Fibroblast of lung (primary cell): ENCODE measurements at regions not wholly inside any gene's neighbourhood (a gene's known extent, or its start where the extent isn't known, plus 50 kb on each side); places are given as distances from the start of the nearest gene placed in this dataset.

Experiments used
- DNase-seq, 2 donors: peaks; one replicate each; pipeline versions ENCODE4 v3.0.0 to v3.0.0-alpha.2; 2010; ENCODE audit warnings: low read depth in 2 of 2
- H2AFZ ChIP-seq: 2 replicates; pipeline ENCODE4 v1.5.1; 2012; ENCODE audit warnings: low read length, control low read depth, inconsistent platforms
- H3K27ac ChIP-seq: 2 replicates; pipeline ENCODE4 v1.5.1; 2011; ENCODE audit warnings: low read length, control low read depth; ENCODE audit not compliant: insufficient read depth
- H3K27me3 ChIP-seq: 2 replicates; pipeline ENCODE4 v1.5.1; 2011; ENCODE audit warnings: mild to moderate bottlenecking, low read length; ENCODE audit not compliant: control insufficient read depth, insufficient read depth
- H3K36me3 ChIP-seq: 2 replicates; pipeline ENCODE4 v1.5.1; 2011; ENCODE audit warnings: low read length; ENCODE audit not compliant: control insufficient read depth, insufficient read depth
- H3K4me1 ChIP-seq: 2 replicates; pipeline ENCODE4 v1.5.1; 2011; ENCODE audit warnings: low read length; ENCODE audit not compliant: control insufficient read depth, insufficient read depth; ENCODE audit errors: extremely low read depth
- H3K4me2 ChIP-seq: 2 replicates; pipeline ENCODE4 v1.5.1; 2011; ENCODE audit warnings: low read length, control low read depth; ENCODE audit not compliant: insufficient read depth; ENCODE audit errors: extremely low read depth
- H3K4me3 ChIP-seq, 4 experiments: fragments of 200-600 bp in 1 of 4; sonication (generic) in 1 of 4; replicated peaks in 1 of 4; 2 replicates each; pipeline ENCODE4 v1.5.1; 2011 to 2016; ENCODE audit warnings: low read length in 4 of 4, low read depth in 3 of 4, mild to moderate bottlenecking in 3 of 4, control low read depth in 2 of 4, inconsistent platforms in 1 of 4, mixed read lengths in 1 of 4; ENCODE audit not compliant: insufficient read depth in 1 of 4; ENCODE audit errors: control extremely low read depth in 1 of 4
- H3K79me2 ChIP-seq: 2 replicates; pipeline ENCODE4 v1.5.1; 2012; ENCODE audit warnings: mild to moderate bottlenecking, low read length, inconsistent platforms; ENCODE audit not compliant: control insufficient read depth, insufficient read depth
- H3K9ac ChIP-seq: 2 replicates; pipeline ENCODE4 v1.5.1; 2011; ENCODE audit warnings: mild to moderate bottlenecking, low read length, control low read depth; ENCODE audit not compliant: insufficient read depth
- H3K9me3 ChIP-seq: 2 replicates; pipeline ENCODE4 v1.5.1; 2012; ENCODE audit warnings: low read depth, low read length; ENCODE audit not compliant: control insufficient read depth, insufficient read depth
- H4K20me1 ChIP-seq: 2 replicates; pipeline ENCODE4 v1.5.1; 2011; ENCODE audit warnings: low read length; ENCODE audit not compliant: control insufficient read depth, insufficient read depth; ENCODE audit errors: extremely low read depth
- EZH2 ChIP-seq: IDR thresholded peaks from 2 replicates; pipeline ENCODE4 v1.5.1; 2012; ENCODE audit warnings: low read length, control low read depth, mild to moderate bottlenecking; ENCODE audit errors: missing control alignments
- TF ChIP-seq, protein P1 (sequence below), 2 donors: IDR thresholded peaks in 1 of 2; conservative IDR thresholded peaks in 1 of 2; 1 replicate in 1 of 2; 2 replicates in 1 of 2; pipeline ENCODE4 v1.5.1; 2011 to 2012; ENCODE audit warnings: low read length in 2 of 2, control low read depth in 1 of 2, inconsistent platforms in 1 of 2, low read depth in 1 of 2, mild to moderate bottlenecking in 1 of 2

GRCh38 chr6:79410806-79411205 is 126.4 kb downstream of the LCA5 start:
- Histone ChIP-seq H4K20me1 (no peaks in the 10 kb centered on the region), H3K9me3 (no peaks in the 10 kb centered on the region), H3K9ac (no peak overlapping the region), H3K79me2 (no peaks in the 10 kb centered on the region), H3K27me3 (no peaks in the 10 kb centered on the region), H3K36me3 (no peaks in the 10 kb centered on the region), H3K27ac (no peak overlapping the region), H3K4me1 (no peaks in the 10 kb centered on the region), H3K4me2 (no peak overlapping the region), H2AFZ (no peak overlapping the region), H3K4me3 (no peak overlapping the region)
- no peak for DNase-seq
- TF ChIP-seq, protein P1, sequence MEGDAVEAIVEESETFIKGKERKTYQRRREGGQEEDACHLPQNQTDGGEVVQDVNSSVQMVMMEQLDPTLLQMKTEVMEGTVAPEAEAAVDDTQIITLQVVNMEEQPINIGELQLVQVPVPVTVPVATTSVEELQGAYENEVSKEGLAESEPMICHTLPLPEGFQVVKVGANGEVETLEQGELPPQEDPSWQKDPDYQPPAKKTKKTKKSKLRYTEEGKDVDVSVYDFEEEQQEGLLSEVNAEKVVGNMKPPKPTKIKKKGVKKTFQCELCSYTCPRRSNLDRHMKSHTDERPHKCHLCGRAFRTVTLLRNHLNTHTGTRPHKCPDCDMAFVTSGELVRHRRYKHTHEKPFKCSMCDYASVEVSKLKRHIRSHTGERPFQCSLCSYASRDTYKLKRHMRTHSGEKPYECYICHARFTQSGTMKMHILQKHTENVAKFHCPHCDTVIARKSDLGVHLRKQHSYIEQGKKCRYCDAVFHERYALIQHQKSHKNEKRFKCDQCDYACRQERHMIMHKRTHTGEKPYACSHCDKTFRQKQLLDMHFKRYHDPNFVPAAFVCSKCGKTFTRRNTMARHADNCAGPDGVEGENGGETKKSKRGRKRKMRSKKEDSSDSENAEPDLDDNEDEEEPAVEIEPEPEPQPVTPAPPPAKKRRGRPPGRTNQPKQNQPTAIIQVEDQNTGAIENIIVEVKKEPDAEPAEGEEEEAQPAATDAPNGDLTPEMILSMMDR (conservative IDR thresholded peaks at IDR 0.05 in 1 of 2, IDR thresholded peaks at IDR 0.05 in 1 of 2; ENCODE audit: low read depth in 1 of 2, low read length in 2 of 2): no peak

DNA sequence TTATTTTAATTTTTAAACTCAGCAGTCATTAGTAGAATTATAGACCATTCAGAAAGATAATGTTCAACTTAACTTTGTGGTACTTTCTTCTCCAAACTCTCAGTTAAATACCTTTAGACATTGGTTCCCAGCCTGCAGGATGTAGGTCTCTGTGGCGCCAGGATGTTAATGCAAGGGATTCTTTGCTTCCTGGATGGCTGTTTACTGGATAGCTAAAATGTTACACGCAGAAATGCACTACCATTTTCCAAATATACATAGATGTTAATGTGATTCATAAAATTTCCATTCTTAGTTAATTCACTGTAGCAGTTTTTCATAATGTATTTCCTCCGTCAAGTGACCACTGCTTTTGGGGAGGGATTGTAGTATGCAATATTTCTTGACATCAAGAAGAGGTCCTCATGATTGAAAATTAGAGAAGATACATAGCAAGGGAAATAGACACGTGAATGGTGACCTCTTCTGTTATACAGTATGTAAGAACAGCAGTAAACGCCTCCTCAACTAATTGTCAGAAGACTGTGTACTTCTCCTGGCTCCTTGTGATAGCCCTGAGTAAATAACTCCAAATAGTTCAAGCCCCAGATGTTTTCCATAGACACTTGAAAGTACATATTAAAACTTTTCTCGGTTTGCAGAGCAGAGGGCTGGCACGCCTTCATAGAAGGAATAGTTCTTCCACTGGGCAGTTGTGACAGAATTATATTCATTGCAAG is 128.8 kb downstream of the LCA5 start:
- Histone ChIP-seq H3K4me1 (no peaks in the 10 kb centered on the region), H3K27ac (no peak overlapping the region), H3K36me3 (no peaks in the 10 kb centered on the region), H3K4me2 (no peak overlapping the region), H3K79me2 (no peaks in the 10 kb centered on the region), H3K9me3 (no peaks in the 10 kb centered on the region), H3K9ac (no peak overlapping the region), H3K27me3 (no peaks in the 10 kb centered on the region), H3K4me3 (no peak overlapping the region), H4K20me1 (no peaks in the 10 kb centered on the region), H2AFZ (no peak overlapping the region)
- TF ChIP-seq, protein P1 (conservative IDR thresholded peaks at IDR 0.05 in 1 of 2, IDR thresholded peaks at IDR 0.05 in 1 of 2; ENCODE audit: low read depth in 1 of 2, low read length in 2 of 2): no peak
- no peak for TF ChIP-seq EZH2
- no peak for DNase-seq

GRCh38 chr6:79404677-79405076 is 132.6 kb downstream of the LCA5 start:
- Histone ChIP-seq H3K4me1 (no peaks in the 10 kb centered on the region), H3K4me2 (no peak overlapping the region), H3K79me2 (no peaks in the 10 kb centered on the region), H3K27ac (no peak overlapping the region), H3K9ac (no peak overlapping the region), H3K27me3 (no peaks in the 10 kb centered on the region), H4K20me1 (no peaks in the 10 kb centered on the region), H3K9me3 (no peaks in the 10 kb centered on the region), H2AFZ (no peak overlapping the region), H3K4me3 (no peak overlapping the region), H3K36me3 (no peaks in the 10 kb centered on the region)
- no peak for DNase-seq
- TF ChIP-seq, protein P1 (conservative IDR thresholded peaks at IDR 0.05 in 1 of 2, IDR thresholded peaks at IDR 0.05 in 1 of 2; ENCODE audit: low read depth in 1 of 2, low read length in 2 of 2): no peak
- no peak for TF ChIP-seq EZH2
